HG03039 (cell line): ENCODE measurements at regions not wholly inside any gene's neighbourhood (a gene's known extent, or its start where the extent isn't known, plus 50 kb on each side); places are given as distances from the start of the nearest gene placed in this dataset.

Source experiments
- ATAC-seq: cut with Tn5 transposase; IDR thresholded peaks from one replicate; pipeline ENCODE4 v1.9.1; 2021; ENCODE audit warnings: mild to moderate bottlenecking, moderate library complexity; ENCODE audit not compliant: unreplicated experiment

GRCh38 chr5:141800617-141801016, 77.6 kb downstream of the PCDH1 start:
- no peak for ATAC-seq

DNA sequence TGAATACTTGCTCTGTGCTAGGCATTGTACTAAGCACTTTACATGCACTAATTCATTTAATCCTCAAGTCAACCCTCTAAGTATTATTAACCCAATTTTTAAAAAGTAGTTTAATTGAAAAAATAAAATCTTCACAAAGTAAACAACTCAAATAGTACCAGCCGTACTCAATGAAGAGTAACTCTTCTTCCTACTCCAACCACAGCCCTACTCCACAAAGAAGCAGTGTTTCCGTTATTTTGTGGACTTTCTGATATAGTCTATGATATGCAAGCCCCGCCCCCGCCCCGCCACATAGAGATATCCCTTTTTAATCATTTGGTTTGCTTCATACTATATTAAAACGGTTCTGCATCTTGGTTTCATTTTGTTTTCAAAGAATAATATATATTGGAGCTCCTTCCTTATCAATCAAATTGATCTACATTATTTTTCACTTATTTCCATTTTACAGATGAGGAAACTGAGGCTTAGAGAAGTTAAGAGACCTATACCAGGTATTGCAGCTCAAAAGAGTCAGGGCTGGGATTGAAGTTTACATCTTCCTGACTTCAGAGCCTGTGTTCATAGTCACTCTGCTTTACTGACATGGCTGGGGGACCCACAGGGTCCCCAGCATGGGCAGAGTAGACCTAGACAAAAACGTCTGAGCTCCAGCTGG, 78.6 kb downstream of the PCDH1 start:
- no peak for ATAC-seq

GRCh38 chr5:141797425-141797824, 80.8 kb downstream of the PCDH1 start:
- no peak for ATAC-seq

DNA sequence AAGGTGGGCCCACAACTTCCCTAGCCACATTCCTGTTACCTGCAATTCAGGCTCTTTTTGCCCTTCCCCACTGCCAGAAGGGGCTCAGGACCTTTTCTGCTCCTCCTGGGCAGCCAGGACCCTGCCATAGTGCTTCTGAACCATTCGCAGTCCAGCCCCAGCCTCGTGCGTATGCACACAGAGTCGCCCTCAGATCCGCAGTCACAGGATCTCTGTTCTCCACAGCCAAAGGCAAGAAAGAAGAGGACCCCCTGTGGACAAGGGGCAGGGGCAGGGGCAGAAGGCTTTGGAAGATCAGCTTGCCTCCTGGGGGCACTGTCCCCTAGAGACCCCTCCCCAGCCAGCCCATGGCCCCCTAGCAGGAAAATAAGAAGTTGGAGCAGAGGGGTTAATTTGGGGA, 82.8 kb downstream of the PCDH1 start:
- ATAC-seq, result no peak

GRCh38 chr5:141793881-141794280, 84.3 kb downstream of the PCDH1 start:
- ATAC-seq, result no peak

GRCh38 chr5:141793403-141793802, 84.8 kb downstream of the PCDH1 start:
- no peak for ATAC-seq

DNA sequence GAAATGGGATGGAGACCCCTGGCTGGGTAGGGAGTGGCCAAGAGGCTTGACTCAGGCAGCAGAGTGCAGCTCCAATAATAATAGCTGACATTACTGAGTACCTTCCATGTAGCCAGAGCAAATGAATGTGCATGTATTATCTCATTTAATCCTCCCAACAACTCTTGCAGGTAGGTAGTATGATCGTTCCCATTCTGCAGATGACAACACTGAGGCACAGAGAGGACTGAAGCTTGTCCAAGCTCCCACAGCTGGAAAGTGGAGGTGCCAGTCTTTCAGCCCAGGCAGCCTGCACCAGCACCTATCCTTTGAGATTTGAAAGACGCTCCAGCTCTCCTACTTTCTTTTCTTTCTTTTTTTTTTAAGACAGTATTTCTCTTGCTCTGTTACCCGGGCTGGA, 87.6 kb downstream of the PCDH1 start:
- no peak for ATAC-seq

- ATAC-seq, result no peak
Observed at GRCh38 chr5:141789330-141789729, 88.9 kb downstream of the PCDH1 start.

- ATAC-seq, result no peak
Observed at GRCh38 chr5:141788296-141788970, 89.8 kb downstream of the PCDH1 start.

GRCh38 chr5:141787376-141787775, 90.8 kb downstream of the PCDH1 start:
- ATAC-seq, result no peak

DNA sequence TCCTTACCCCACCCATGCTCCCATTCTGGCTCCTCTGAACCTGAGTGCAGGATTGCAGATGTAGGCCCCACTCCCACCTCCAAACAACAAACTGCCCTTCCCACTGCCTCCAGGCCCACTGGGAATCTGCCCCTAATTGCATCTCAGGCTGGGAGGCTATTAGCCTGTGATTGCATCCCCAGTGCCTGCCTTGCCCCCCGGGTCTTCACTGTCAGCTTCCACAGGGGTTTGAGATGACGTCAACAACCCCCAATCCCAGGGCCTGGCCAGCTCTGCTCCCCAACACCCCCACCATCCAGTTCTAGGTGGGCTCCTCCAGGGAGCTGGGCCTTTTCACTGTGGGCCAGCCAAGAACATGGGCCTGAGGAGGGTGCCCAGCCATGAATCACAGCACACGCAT, 91.5 kb downstream of the PCDH1 start:
- no peak for ATAC-seq

GRCh38 chr5:141785711-141786110, 92.5 kb downstream of the PCDH1 start:
- no peak for ATAC-seq

GRCh38 chr5:141785135-141785534, 93.1 kb downstream of the PCDH1 start:
- ATAC-seq, result no peak

DNA sequence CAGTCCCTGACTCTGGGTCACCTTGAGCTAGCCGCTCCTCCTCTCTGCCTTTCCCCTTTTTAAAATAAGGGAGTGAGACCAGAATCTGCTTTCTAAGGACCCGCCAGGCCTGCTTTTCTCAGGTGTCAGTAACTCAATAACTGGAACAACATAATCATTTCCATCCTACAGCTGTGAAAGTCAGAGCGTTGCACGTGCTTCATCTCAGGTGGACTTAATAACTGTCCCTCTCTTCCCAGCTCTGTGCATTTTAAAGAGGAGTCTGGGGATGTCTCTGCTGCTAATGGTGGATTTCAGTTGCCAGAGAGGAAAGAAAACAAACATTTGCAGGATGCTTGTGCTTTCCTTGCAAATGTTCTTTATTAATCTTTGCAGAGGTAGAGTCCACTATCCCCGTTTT, 93.7 kb downstream of the PCDH1 start:
- no peak for ATAC-seq

- no peak for ATAC-seq
Observed at GRCh38 chr5:141783947-141784296, 94.3 kb downstream of the PCDH1 start.

DNA sequence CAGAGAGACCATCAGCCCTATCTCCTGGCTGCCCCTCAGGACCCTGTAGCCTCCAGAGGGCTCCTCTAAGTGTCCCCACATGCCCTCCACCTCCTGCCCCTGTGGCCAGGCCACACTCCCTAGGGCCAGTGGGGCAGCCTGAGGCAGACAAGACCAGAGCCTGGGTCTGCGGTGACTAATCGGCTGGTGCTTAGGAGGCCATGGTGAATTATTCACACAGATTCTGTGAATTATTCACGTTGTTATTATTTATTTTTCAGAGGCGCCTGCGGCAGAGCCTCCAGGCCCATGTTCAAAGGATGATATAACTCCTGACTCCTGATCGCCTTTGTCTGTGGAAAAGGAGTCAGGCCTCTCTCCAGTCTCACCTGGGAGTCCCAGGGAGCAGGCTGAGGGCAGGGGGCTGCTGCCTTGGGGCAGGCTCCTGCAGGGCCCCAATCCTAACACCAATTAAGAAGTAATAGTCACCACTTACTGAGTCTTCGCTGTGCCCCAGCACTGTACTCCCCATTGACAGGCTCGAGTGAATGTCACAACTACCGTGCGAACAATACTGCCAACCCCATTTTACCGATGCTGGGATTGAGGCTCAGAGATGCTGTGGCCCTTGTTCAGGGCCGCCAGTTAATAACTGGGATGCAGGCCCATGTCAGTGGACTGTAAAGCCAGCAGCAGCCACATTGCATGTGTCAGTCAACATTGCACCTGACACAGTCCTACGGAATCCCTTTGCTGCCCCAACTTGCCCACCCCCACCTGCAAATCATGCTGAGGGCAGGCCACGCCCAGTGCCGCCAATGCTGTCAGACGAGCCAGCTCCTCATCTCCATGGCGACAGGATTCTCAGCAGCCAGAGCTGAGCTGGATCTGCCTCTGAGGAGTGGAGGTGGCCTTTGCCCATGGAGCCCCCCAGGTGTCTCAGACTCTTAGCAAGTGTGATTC, 94.9 kb downstream of the PCDH1 start:
- no peak for ATAC-seq

- no peak for ATAC-seq
Observed at GRCh38 chr5:141781910-141782309, 96.3 kb downstream of the PCDH1 start.

DNA sequence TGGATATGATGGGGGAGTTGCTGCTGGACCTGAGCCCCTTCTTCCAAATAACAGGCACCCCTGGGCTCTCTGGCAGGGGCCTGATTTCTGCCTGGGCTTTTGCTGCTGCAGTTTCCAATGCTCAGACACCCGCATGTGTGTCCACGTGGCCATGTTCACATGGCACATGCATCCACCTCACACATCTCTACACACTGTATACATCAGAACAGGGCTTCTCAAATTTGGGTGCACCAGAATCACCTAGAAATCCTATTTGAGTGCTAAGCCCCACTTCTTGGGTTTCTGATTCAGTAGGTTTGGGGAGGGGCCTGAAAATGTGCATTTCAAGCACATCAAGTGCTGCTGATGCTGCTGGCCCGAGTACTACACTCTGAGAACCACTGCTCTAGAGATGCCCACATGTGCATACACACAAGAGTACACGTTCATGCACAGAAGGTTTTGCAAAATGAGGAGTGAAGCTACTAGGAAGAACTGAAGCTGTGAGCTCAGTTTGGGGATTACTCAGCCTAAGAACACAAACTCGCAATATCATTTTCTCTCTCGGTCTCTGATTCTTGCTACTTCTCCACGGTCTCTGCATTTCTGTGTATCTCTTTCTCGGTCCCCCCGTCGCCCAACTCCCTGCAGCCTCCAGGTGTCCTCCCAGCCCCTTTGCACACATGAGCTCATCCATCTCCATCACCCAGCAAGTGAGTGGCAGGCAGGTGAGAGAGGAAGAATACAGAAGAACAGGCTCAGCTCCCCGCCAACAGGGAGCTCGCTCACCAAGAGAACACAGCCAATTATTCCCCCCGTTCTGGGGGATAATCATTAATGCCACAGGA, 97.0 kb downstream of the PCDH1 start:
- ATAC-seq, result no peak

- ATAC-seq, result no peak
Observed at GRCh38 chr5:141780240-141780951, 97.8 kb downstream of the PCDH1 start.

- no peak for ATAC-seq
Observed at GRCh38 chr5:141779503-141779973, 97.5 kb upstream of the ARAP3 start.
